K562 (cell line): ENCODE measurements at regions not wholly inside any gene's neighbourhood (a gene's known extent, or its start where the extent isn't known, plus 50 kb on each side); places are given as distances from the start of the nearest gene placed in this dataset.

Source experiments
- CTCF ChIP-seq, 3 experiments: IDR thresholded peaks in 2 of 3; conservative IDR thresholded peaks in 1 of 3; 2 replicates each; pipeline ENCODE4 v1.5.1; 2011 to 2012; ENCODE audit warnings: low read length in 3 of 3, mild to moderate bottlenecking in 3 of 3, control low read depth in 2 of 3, improper control_type of control experiment in 1 of 3, inconsistent platforms in 1 of 3, low read depth in 1 of 3, mixed read lengths in 1 of 3, moderate library complexity in 1 of 3; ENCODE audit not compliant: insufficient read depth in 2 of 3
- FOXJ3 ChIP-seq: sonication (generic); formaldehyde crosslinking; IDR thresholded peaks from 2 replicates; pipeline ENCODE4 v1.4.0; 2020; ENCODE audit warnings: mild to moderate bottlenecking, missing genetic modification reagents

GRCh38 chr12:127399451-127399850, 867.5 kb upstream of the TMEM132C start:
- TF ChIP-seq CTCF (IDR thresholded peaks at IDR 0.05 in 2 of 3, conservative IDR thresholded peaks at IDR 0.05 in 1 of 3; ENCODE audit: insufficient read depth in 2 of 3, low read depth in 1 of 3, low read length in 3 of 3) (no peak), FOXJ3 (CRISPR knock-in tag) (no peak)
